Kidney capillary endothelial cell (primary cell): ENCODE measurements at regions not wholly inside any gene's neighbourhood (a gene's known extent, or its start where the extent isn't known, plus 50 kb on each side); places are given as distances from the start of the nearest gene placed in this dataset.

Experiments used
- DNase-seq: peaks from one replicate; pipeline ENCODE4 v3.0.0-alpha.2; 2018; ENCODE audit warnings: low spot score

- no peak for DNase-seq
Observed at GRCh38 chr18:77911971-77912605, 662.4 kb downstream of the GALR1 start.

- DNase-seq, result no peak
Observed at GRCh38 chr18:77918730-77919129, 669.1 kb downstream of the GALR1 start.

- DNase-seq, result no peak
Observed at GRCh38 chr18:77919923-77920322, 670.3 kb downstream of the GALR1 start.

- DNase-seq, result no peak
Observed at GRCh38 chr18:77935342-77935741, 685.7 kb downstream of the GALR1 start.

GRCh38 chr18:77940566-77940965 lies 690.9 kb downstream of the GALR1 start:
- no peak for DNase-seq

GRCh38 chr18:77944533-77944932 lies 694.9 kb downstream of the GALR1 start:
- DNase-seq, result no peak

- DNase-seq, result no peak
Observed at GRCh38 chr18:77948567-77948966, 698.9 kb downstream of the GALR1 start.

GRCh38 chr18:77949355-77949973 lies 699.8 kb downstream of the GALR1 start:
- DNase-seq, result no peak

GRCh38 chr18:77959248-77959647 lies 709.6 kb downstream of the GALR1 start:
- no peak for DNase-seq

GRCh38 chr18:77960791-77961410 lies 711.3 kb downstream of the GALR1 start:
- no peak for DNase-seq

- no peak for DNase-seq
Observed at GRCh38 chr18:77967071-77967470, 717.4 kb downstream of the GALR1 start.

GRCh38 chr18:77967791-77968190 lies 718.1 kb downstream of the GALR1 start:
- no peak for DNase-seq

- DNase-seq, result no peak
Observed at GRCh38 chr18:77969972-77970371, 720.3 kb downstream of the GALR1 start.

- no peak for DNase-seq
Observed at GRCh38 chr18:77970814-77971213, 721.2 kb downstream of the GALR1 start.

- no peak for DNase-seq
Observed at GRCh38 chr18:77973745-77974144, 724.1 kb downstream of the GALR1 start.

GRCh38 chr18:77974329-77974728 lies 724.7 kb downstream of the GALR1 start:
- DNase-seq, result no peak

- no peak for DNase-seq
Observed at GRCh38 chr18:77977331-77977730, 727.7 kb downstream of the GALR1 start.

GRCh38 chr18:77980275-77980674 lies 730.6 kb downstream of the GALR1 start:
- DNase-seq, result no peak

GRCh38 chr18:77981874-77982273 lies 732.2 kb downstream of the GALR1 start:
- DNase-seq, result no peak

GRCh38 chr18:77983270-77983669 lies 733.6 kb downstream of the GALR1 start:
- no peak for DNase-seq

GRCh38 chr18:77984178-77984577 lies 734.5 kb downstream of the GALR1 start:
- DNase-seq, result no peak

- no peak for DNase-seq
Observed at GRCh38 chr18:77984833-77985232, 735.2 kb downstream of the GALR1 start.

GRCh38 chr18:77985526-77986281 lies 736.1 kb downstream of the GALR1 start:
- DNase-seq, result no peak
